Activated T-helper 1 cell treated with anti-CD3 and anti-CD28 coated beads, Interleukin-2, amount 50 U/mL, for 16 hours (primary cell): ENCODE measurements at regions not wholly inside any gene's neighbourhood (a gene's known extent, or its start where the extent isn't known, plus 50 kb on each side); places are given as distances from the start of the nearest gene placed in this dataset.

ENCODE experiments used
- DNase-seq, 2 donors: peaks; one replicate each; pipeline ENCODE4 v3.0.0-alpha.2; 2020; ENCODE audit warnings: low read depth in 1 of 2, low spot score in 1 of 2

DNA sequence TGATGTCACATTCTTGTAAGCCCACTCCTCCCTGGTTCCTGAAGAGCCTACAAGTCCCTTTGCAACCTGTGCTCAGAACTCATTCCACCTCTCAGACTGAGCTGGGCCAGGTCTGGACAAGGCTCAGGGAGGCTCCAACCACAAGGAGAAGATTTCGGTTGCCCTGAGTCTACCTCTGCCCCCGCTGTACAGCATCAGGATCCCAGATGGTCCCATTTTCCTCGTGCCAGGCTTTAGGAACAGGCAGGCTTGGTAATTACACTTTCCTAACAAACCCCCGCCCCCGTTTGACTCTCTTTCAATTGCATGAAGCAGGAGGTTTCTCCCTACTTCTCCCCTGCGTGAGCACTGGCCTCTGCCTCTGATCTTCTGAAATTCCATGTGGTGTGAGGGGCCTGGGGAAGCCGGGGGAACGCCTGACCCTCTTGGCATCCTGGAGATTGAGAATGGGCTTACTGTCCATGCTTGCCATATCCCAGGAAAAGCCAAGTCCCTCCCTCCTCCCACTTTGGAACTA, 86.9 kb upstream of the CTNNA1 start:
- DNase-seq = no peak

DNA sequence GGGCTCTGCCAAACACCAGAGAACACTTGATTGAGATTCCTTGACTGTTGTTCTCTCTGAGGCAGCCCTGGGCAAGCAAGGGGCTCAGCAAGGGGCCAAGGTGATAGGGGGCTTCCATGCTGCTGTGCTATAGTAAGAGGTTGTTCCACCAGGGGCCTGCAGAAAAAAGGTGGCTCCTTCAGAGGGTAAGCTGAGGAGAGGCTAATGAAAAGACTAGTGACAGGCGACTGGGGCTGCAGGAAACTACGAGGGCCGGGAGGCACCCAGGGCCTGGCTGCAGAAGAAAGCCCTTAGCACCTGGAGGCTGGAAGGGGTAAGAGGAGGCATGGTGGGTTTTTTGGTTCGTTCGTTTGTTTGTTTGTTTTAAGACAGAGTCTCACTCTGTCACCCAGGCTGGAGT, 88.0 kb upstream of the CTNNA1 start:
- DNase-seq = no peak

DNA sequence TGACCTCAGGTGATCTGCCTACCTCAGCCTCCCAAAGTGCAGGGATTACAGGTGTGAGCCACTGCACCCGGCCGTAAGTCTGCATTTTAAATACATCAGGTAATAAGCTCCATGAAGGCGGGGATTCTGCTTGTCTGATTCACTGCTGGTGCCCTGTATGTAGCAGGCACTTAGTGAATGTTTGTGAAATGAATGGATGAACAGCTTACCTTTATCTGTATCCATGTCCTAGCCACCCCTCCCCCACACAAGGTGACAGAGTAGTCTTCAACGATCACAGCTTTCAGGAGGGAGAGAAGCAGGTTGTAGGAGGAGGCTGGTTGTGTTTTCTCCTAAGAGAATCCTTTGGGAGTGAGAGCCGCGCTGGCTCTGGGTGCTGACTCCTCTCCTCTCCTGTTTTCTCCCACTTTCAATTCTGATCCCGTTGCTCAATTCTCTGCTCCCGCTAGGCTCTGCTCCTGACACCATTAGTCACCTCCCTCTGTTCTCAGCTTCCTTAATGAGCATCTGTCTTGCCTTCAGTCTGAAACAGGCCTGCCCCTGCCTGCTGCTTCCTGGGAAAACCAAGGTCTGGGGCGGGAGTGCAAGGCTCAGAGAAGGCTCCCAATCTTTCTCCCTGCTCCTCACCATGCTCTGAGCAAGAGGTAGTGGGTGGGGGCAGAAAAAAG, 88.8 kb upstream of the CTNNA1 start:
- no peak for DNase-seq

DNA sequence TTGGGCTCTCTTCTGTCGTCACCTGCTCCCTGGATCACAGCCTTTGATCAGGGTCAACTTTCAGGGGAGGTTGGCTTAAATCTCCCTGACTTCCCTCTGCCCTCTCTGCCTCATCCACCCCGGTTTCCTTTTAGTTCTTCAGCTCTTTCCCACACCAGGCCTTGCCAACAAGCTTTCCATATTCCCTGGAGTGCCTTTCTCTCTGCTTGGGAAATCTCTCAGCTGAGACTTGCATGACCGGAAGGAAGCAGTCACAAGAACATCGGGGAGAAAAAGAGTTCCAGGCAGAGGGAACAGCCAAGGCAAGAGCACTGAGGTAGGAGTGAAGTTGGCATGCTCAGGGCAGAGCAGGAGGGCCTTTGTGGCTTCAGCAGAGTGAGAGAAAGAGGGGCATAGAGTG, 88.4 kb upstream of the HSPA9 start:
- no peak for DNase-seq

DNA sequence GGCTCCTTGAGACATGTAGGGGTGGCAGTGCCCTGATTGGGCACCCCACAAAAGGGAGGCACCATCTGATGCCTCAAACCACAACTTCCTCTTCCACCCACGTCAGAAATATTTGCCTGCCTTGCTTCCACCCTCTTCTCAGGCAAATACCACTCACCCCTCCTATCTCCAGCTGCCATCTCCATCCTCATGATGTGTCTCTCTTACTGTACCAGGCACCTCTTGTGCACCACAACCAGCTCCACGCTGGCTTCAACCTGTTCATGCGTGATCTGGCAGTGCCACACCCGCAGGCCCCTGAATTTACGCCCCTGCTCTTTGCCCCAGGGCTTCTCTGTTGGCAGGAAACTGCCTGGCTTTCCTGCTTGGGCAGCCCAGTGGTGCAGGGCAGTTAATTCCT, 87.8 kb upstream of the HSPA9 start:
- no peak for DNase-seq

DNA sequence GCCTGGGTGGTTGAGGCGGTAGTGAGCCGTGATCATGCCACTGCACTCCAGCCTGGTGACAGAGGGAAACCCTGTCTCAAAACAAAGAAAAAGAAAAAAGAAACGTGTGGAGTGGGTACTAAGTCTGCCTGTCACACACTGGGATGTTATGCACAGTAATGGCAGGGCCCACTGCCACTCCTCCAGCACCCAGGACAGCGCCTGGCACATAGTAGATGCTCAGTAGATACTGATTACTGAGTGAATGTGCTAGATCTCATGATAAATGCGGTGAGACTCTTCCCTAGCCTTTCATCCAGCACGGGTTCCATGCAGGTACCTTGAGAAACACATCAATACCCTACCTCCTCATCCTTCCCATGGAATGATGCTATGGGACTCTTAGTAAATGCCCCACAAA, 87.4 kb upstream of the HSPA9 start:
- DNase-seq = no peak

DNA sequence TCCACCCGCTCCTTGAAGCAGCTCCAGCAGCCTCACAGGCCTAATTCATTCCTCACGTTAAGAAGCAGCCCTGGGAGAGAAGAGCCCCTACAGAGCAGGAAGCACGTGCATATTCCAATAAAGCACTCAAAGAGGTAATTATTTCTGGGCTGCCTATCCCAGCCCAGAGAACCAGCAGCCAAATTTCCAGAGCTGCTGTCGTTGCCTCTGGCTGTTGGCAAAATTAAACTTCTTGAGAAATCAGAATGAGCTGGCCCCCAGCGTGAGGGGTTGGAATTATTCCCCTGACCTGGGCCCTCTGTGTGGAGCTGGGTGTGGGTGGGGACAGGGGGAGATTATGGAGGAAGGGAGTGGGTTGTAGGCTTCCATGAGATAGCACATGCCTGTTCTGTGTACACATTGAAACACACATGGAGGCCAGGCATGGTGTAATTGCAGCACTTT, 86.8 kb upstream of the HSPA9 start:
- no peak for DNase-seq

DNA sequence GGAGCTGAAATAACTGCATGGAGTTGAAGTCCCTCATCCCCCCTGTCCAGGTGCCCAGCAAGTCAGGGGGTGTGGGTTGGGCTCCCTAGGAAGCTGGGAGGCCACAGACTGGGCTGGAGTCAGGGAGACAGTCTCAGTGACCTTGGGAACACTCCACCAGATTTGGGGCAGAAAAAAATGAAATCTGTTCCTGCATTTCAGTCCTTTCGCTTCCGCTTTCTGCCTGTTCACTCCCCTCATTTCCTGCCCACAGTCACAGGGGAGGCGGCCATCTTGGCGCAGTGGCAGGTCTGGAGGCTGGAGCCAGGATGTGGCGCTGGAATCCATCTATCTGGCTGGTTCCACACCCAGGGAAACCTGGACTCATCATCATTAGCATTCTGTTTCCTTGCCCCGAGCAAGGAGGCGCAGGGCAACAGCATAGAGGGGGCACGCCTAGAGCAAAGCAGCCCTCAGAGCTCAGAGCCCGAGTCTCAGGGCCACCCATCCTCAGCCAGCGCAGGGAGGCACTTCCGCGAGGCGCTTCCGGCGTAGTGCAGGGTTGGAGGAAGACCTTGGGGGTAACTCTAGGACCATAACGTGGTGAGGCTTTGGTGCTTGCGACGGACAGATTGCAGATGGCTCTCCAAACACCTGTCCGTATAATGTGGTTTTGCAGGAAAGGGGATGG, 86.2 kb upstream of the HSPA9 start:
- no peak for DNase-seq

DNA sequence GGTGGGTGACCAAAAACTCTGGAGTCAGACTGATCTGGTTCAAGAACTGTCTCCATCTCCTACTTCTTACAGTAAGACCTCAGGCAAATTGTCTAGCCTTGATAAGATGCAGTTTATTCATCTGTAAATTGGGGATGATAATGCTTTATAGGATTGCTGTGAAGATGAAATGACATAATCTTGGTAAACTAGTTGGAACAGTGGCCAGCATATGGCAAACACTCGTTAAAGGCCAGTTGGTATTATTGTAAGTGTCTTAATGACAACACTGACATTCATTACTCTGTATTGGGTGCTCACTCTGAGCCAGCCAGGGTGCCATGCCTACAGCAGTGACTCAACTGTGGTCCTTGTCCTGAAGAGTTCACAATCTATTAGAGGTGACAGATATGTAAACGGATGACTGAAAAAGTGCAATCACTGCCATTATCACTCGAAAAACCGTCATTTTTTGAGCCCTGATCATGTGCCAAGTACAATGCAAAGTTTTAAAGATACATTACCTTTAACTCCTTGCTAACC, 84.9 kb upstream of the HSPA9 start:
- DNase-seq = no peak

DNA sequence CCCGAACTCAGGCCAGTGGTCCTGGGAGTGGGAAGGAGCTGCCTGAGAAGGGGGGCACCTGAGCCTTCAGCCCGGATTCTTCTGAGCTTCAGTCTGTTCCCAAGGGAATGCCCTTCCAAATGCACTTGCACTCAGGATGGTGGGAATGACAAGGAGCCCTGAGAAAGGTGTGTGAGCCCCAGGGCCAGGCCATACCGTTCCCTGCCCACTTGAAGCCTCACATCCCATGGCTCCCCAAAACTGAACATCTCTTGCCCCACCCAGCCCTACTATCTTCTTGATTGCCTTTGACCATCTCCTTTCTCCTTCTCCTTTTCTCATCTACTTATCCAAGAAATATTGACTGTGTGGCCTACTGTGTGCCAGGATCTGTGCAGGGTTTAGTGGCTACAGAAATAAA, 84.4 kb upstream of the HSPA9 start:
- no peak for DNase-seq

DNA sequence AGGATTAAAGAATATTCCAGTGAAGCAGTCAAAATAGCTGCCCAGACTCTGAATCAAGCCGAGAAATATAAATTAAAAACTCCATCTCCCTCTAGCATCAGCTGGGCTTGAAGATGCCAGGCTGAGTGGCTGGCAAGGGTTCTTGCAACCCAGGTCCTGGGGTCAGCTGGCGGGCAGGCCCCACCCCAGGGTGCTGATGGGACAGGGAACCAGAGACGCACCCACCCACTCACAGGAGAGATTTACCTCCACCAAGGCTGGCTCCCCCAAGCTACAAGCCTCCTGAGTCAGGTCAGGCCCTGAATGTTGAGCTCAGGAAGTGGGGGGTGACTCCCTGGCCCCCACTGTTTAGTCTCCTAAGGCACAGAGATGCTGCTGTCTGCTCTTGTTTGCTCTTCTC, 83.9 kb upstream of the HSPA9 start:
- DNase-seq = no peak

DNA sequence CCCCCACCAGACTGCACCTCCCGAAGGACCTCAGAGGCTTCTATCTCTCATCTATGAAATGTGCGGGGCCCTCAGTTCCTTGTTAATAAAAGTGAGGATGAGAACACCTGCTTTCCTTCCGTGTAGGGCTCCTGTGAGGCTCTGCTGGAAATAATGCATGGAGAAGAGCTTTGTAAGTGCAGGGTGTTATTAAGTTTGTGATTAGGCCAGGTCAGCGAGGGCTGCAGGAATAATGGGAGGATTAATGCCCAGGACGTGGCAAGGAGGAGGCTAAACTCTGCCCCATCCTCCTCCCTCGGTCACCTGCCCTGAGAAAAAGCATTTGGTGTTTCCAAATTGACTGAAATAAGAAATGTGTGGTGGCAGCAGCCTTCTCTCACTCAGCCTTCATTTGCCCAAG, 83.5 kb upstream of the HSPA9 start:
- DNase-seq = no peak

DNA sequence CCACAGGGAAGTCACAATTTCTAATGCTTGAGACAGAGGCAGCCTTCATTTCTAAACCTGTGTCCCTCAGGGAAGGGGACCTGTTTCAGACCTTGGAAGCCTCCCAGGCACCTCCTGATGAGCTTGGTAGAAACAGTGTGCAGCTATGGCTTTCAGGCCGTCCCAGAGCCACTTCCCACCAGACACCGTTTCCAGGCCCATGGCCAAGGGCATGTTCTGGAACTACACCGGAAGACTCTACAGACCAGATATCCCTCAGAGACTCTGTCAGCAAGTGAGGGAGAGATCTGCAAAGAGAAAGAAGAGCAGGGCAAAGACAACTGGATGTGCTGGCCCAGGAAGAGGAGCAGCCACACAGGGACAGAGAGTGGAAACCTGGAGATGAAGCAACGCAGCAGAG, 82.2 kb upstream of the HSPA9 start:
- DNase-seq = no peak

DNA sequence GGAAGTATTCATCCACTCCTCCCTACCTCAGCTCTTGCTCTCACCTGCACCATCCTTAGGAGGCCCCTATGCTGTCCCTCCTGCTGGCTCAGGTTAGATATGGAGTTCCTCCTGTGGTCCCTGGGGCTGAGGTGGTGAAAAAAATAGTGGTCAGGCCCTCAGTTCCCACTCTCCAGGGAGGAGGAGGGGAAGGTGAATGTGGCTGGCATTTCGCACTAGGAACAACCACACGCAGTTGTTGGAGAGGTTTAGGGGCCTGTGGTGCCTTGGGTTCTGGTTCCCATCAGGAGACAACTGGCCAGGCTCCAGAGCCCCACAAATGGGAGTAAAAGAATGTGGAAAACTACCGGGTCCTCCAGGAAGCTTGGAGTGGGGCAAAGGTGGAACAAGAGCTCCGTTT, 81.7 kb upstream of the HSPA9 start:
- DNase-seq = no peak

DNA sequence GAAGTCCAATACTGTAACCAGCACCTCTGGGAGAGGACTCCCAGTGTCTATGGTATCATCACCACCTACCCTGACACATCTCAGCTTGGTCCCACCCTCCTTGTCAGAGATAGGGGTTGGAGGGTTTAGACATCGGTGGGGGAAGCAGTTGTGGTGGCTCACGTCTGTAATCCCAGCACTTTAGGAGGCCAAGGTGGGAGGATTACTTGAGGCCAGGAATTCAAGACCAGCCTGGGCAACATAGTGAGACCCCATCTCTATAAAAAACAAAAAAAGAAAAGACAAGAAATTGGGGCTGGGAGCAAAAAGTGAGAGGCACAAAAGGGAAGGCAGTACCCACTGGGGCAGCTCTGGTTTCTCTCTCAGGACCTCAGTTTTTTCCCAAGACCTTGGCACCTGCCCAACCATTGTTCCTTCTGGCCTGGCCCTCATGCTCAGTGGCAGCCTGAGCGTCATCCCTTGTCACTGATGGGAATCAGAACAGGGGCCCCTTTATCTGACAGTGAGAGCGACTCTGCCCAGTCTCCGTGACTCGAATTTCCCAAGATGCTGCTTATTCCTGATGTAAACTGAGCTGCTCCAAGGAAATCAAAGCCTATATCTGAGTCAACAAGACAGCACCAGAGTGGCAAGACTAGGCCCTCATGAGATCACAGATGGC, 80.5 kb upstream of the HSPA9 start:
- DNase-seq = no peak

DNA sequence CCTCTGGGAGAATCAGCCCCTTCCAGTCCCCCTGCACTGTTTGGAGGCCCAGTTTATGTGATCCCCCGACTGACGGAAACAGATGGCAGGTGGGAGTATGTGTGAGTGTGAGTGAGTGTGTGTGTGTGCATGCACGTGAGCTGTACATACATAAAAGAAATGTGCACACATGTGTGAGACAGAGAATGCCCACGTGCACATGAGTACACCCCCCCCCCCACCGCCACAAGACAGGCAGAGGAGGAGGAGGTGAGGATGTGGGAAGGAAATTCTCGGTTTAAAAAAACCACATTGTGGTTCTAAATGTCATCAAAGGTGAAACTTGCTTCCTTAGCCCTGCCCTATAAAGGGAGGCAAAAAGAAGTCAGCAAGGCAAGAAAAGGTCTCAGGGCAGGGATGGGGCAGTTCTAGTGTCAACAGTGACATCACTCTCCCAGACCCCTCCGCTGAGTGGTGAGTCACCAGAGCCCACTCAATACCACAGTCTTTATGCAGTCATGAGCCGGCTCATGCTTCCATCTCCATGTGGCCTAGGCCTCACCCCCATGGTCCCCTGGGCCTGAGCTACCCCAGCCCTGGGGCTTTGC, 79.2 kb upstream of the HSPA9 start:
- DNase-seq = peak; percentile 32 to 43

DNA sequence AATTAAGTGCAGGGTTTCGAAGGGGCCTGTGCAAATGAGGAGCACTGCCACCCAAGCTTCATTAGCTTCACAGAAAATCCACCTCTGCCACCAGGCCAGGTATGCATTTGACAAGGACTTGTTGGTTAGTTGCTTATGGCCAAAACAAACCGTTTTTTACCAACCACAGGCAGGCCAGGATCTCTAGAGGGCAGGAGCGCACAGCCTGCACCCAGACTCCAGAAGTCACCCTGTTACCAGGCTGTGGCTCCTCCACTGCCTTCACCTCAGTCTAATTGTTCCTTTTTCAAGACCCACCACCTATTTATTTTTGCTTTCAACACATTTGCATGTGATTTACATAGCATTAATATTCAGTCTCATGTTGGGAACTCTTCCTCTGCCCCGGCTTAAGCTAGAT, 78.3 kb upstream of the HSPA9 start:
- no peak for DNase-seq

DNA sequence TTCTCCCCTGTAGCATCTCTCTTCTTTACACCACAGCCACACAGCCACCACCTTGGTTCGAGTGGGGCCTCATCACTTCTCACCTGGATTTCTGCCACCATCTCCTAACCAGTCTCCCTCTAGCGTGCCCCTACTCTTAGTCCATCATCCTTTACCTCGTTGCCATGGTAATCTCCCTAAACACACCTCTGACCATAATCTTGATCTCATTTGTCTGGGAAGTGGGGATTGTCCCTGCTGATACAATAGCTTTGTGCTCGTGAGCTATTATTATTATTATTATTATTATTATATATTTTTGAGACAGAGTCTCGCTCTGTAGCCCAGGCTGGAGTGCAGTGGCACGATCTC, 76.5 kb upstream of the HSPA9 start:
- no peak for DNase-seq

DNA sequence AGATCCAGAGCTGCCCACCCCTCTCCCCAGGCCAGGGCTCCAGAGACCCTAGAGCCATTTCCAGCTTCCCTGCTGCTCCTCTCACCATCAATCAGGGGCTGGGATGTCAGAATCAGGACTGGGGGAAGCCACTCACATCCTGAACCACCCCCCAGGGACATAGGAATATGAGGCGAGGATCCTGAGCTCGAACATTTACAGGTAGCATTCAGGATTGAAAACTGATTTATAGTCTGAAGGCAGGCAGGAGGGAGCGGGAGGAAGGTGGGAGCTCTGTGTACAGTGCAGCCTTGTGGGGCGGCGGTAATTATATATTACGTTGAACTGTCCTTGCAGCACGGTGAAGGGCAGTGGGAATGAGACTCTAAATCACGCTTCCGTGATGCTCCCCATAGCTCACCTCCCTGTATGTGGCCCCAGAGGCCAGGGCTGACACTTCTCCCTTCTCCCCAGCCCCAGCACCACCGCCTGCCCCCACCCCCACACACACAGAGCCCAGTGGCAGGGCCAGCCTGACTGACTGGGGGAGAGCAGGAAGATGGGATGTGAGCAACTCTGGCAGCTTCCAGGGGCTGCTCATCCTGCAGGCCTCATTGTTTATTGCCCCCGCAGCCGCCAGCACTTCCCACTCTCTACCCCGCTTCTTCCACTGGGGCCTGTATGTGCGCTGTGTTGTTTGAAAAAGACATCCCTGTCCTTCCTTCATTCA, 76.0 kb upstream of the HSPA9 start:
- DNase-seq = no peak

DNA sequence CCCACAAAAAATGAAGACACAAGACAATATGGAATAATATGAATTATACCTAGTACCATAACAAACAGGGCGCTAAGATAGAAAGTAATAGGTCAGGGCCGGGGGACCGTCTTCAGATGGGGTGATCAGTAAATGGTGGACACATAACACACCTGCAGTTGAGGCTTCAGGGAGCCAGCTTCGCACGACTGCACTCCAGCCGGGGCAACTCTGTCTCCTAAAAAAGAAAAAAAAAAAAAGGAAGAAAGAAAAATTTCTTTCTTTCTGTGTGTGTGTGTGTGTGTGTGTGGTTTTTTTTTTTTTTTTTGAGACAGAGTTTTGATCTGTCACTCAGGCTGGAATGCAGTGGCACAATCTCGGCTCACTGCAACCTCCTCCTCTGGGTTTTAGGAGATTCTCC, 75.0 kb upstream of the HSPA9 start:
- no peak for DNase-seq

DNA sequence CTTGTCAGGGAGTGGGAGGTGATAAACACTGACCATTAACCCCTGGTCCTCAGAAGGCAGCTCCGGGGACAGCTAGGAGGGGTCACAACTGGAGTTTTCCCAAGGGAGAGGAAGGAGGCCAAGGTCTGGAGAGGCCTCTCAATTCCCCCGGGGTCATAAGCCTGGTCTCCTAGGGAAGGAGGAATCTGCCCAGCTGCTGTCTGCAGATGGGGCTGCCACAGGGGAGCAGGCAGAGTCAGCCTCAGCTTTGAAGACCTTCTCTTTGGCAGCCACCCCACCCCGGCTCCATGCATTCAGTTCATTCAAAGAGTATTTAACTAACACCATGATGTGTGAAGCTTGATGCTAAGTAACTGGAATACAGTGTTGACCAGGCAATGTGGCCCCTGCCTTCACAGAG, 74.6 kb upstream of the HSPA9 start:
- no peak for DNase-seq
